MM.1S (cell line): ENCODE measurements at regions not wholly inside any gene's neighbourhood (a gene's known extent, or its start where the extent isn't known, plus 50 kb on each side); places are given as distances from the start of the nearest gene placed in this dataset.
"Not testable (repeated sequence)": the region's sequence is repeated elsewhere in the genome, so short reads cannot be mapped to it uniquely, and the experiment has no call there.

Source experiments
- DNase-seq: peaks from one replicate; pipeline ENCODE4 v3.0.0-alpha.2; 2015
- H2AFZ ChIP-seq: fragments of 300-600 bp; sonication (generic); 2 replicates; pipeline ENCODE4 v1.6.0; 2016; ENCODE audit warnings: antibody characterized with exemption, low read length
- H3F3A ChIP-seq: fragments of 300-600 bp; sonication (generic); 2 replicates; pipeline ENCODE4 v1.6.1; 2016; ENCODE audit warnings: mild to moderate bottlenecking, antibody characterized with exemption, low read length, moderate library complexity, mixed read lengths; ENCODE audit not compliant: insufficient read depth
- H3K27ac ChIP-seq: fragments of 300-600 bp; sonication (generic); 2 replicates; pipeline ENCODE4 v1.5.1; 2016; ENCODE audit warnings: mild to moderate bottlenecking, low read length
- H3K27me3 ChIP-seq: fragments of 300-600 bp; sonication (generic); replicated peaks from 2 replicates; pipeline ENCODE4 v1.6.0; 2016; ENCODE audit warnings: low read length; ENCODE audit not compliant: insufficient read depth
- H3K36me3 ChIP-seq: fragments of 300-600 bp; sonication (generic); replicated peaks from 2 replicates; pipeline ENCODE4 v1.6.1; 2016; ENCODE audit warnings: mild to moderate bottlenecking, low read length, mixed read lengths; ENCODE audit not compliant: insufficient read depth
- H3K4me1 ChIP-seq: fragments of 300-600 bp; sonication (generic); 2 replicates; pipeline ENCODE4 v1.6.1; 2016; ENCODE audit warnings: low read length, mixed read lengths
- H3K4me2 ChIP-seq: fragments of 300-600 bp; sonication (generic); 2 replicates; pipeline ENCODE4 v1.6.0; 2016; ENCODE audit warnings: low read depth, low read length
- H3K4me3 ChIP-seq: fragments of 300-600 bp; sonication (generic); 2 replicates; pipeline ENCODE4 v1.5.1; 2016; ENCODE audit warnings: low read length, mixed read lengths
- H3K79me2 ChIP-seq: fragments of 300-600 bp; sonication (generic); 2 replicates; pipeline ENCODE4 v1.6.1; 2016; ENCODE audit warnings: mixed run types, low read length, mixed read lengths
- H3K9ac ChIP-seq: fragments of 300-600 bp; sonication (generic); 2 replicates; pipeline ENCODE4 v1.6.1; 2016; ENCODE audit warnings: low read length, mixed read lengths
- H3K9me2 ChIP-seq: fragments of 300-600 bp; sonication (generic); replicated peaks from 2 replicates; pipeline ENCODE4 v1.6.1; 2016; ENCODE audit warnings: mild to moderate bottlenecking, low read length, mixed read lengths; ENCODE audit not compliant: insufficient read depth
- H3K9me3 ChIP-seq: fragments of 300-600 bp; sonication (generic); replicated peaks from 2 replicates; pipeline ENCODE4 v1.6.1; 2016; ENCODE audit warnings: mild to moderate bottlenecking, low read length, mixed read lengths; ENCODE audit not compliant: insufficient read depth
- H4K20me1 ChIP-seq: fragments of 300-600 bp; sonication (generic); 2 replicates; pipeline ENCODE4 v1.6.1; 2016; ENCODE audit warnings: mild to moderate bottlenecking, low read length, moderate library complexity, mixed read lengths; ENCODE audit not compliant: insufficient read depth
- CTCF ChIP-seq: fragments of 300-600 bp; sonication (generic); IDR thresholded peaks from 2 replicates; pipeline ENCODE4 v1.5.1; 2016; ENCODE audit warnings: antibody characterized with exemption, low read length, mixed read lengths
- EZH2 ChIP-seq: fragments of 300-600 bp; sonication (generic); optimal IDR thresholded peaks from 2 replicates; pipeline ENCODE3; 2017; ENCODE audit warnings: low read depth, mild to moderate bottlenecking, antibody characterized with exemption, low read length, mixed read lengths
- EZH2phosphoT487 ChIP-seq: fragments of 300-600 bp; sonication (generic); IDR thresholded peaks from 2 replicates; pipeline ENCODE4 v1.6.1; 2018; ENCODE audit warnings: antibody characterized with exemption, low read length

- Histone ChIP-seq H3K27ac (no peak overlapping the region), H3K79me2 (no peaks in the 10 kb centered on the region), H4K20me1 (no peaks in the 10 kb centered on the region), H3K4me1 (no peaks in the 10 kb centered on the region), H3K27me3 (no peaks in the 10 kb centered on the region), H3K36me3 (no peaks in the 10 kb centered on the region), H3K9me3 (no peaks in the 10 kb centered on the region), H3F3A (no peaks in the 10 kb centered on the region), H3K4me2 (no peak overlapping the region), H3K9me2 (no peaks in the 10 kb centered on the region), H2AFZ (no peak overlapping the region), H3K4me3 (no peak overlapping the region), H3K9ac (no peak overlapping the region)
- DNase-seq: no peak
- TF ChIP-seq CTCF (no peak), EZH2phosphoT487 (no peak), EZH2 (no peak)
Measured at GRCh38 chrX:124747295-124747694, 400.9 kb downstream of the SH2D1A start.

GRCh38 chrX:124764354-124764753, 418.0 kb downstream of the SH2D1A start:
- Histone ChIP-seq H3K79me2 (no peaks in the 10 kb centered on the region), H2AFZ (no peak overlapping the region), H3F3A (no peaks in the 10 kb centered on the region), H3K27me3 (no peaks in the 10 kb centered on the region), H3K9me2 (no peaks in the 10 kb centered on the region), H4K20me1 (no peaks in the 10 kb centered on the region), H3K9me3 (no peaks in the 10 kb centered on the region), H3K36me3 (no peaks in the 10 kb centered on the region), H3K4me2 (no peak overlapping the region), H3K27ac (no peak overlapping the region), H3K4me1 (no peaks in the 10 kb centered on the region), H3K4me3 (no peak overlapping the region), H3K9ac (no peak overlapping the region)
- no peak for DNase-seq
- TF ChIP-seq CTCF: no peak
- no peak for TF ChIP-seq EZH2
- no peak for TF ChIP-seq EZH2phosphoT487

GRCh38 chrX:124769166-124769565, 422.8 kb downstream of the SH2D1A start:
- no peak overlapping the region for H3K9ac ChIP-seq
- no peak overlapping the region for H2AFZ ChIP-seq
- H3F3A ChIP-seq: no peaks in the 10 kb centered on the region
- H3K4me3 ChIP-seq: no peak overlapping the region
- H3K4me1 ChIP-seq: no peaks in the 10 kb centered on the region
- H3K4me2 ChIP-seq: no peak overlapping the region
- no peaks in the 10 kb centered on the region for H3K79me2 ChIP-seq
- no peak for DNase-seq
- no peaks in the 10 kb centered on the region for H3K27me3 ChIP-seq
- H3K9me2 ChIP-seq: no peaks in the 10 kb centered on the region
- no peak for TF ChIP-seq EZH2
- TF ChIP-seq CTCF: no peak
- TF ChIP-seq EZH2phosphoT487: no peak
- no peaks in the 10 kb centered on the region for H4K20me1 ChIP-seq
- H3K27ac ChIP-seq: no peak overlapping the region
- H3K36me3 ChIP-seq: no peaks in the 10 kb centered on the region
- no peaks in the 10 kb centered on the region for H3K9me3 ChIP-seq

GRCh38 chrX:124771292-124771691, 424.9 kb downstream of the SH2D1A start:
- Histone ChIP-seq H2AFZ (no peak overlapping the region), H4K20me1 (no peaks in the 10 kb centered on the region), H3K36me3 (no peaks in the 10 kb centered on the region), H3K27ac (no peak overlapping the region), H3K9ac (no peak overlapping the region), H3K4me2 (no peak overlapping the region), H3K9me2 (no peaks in the 10 kb centered on the region), H3K79me2 (no peaks in the 10 kb centered on the region), H3K9me3 (no peaks in the 10 kb centered on the region), H3K4me3 (no peak overlapping the region), H3F3A (no peaks in the 10 kb centered on the region), H3K27me3 (no peaks in the 10 kb centered on the region), H3K4me1 (no peaks in the 10 kb centered on the region)
- TF ChIP-seq EZH2phosphoT487 (no peak), CTCF (no peak), EZH2 (no peak)
- no peak for DNase-seq

GRCh38 chrX:124788253-124788652, 441.9 kb downstream of the SH2D1A start:
- not testable (repeated sequence) for H3K4me1 ChIP-seq, H3K79me2 ChIP-seq, H3K9ac ChIP-seq, H3K27me3 ChIP-seq, H3K27ac ChIP-seq, H2AFZ ChIP-seq, H3K36me3 ChIP-seq, H3K4me2 ChIP-seq, H4K20me1 ChIP-seq, H3K4me3 ChIP-seq, H3F3A ChIP-seq, H3K9me3 ChIP-seq, H3K9me2 ChIP-seq, DNase-seq
